ENCODE measurements at regions not wholly inside any gene's neighbourhood (a gene's known extent, or its start where the extent isn't known, plus 50 kb on each side); places are given as distances from the start of the nearest gene placed in this dataset.
"Not testable (repeated sequence)": the region's sequence is repeated elsewhere in the genome, so short reads cannot be mapped to it uniquely, and the experiment has no call there.

- no peak for DNase-seq
Observed at GRCh38 chr7:138328215-138328614, 131.8 kb upstream of the TRIM24 start.

- not testable (repeated sequence) for DNase-seq
Observed at GRCh38 chr7:138332850-138333249, 127.2 kb upstream of the TRIM24 start.

DNA sequence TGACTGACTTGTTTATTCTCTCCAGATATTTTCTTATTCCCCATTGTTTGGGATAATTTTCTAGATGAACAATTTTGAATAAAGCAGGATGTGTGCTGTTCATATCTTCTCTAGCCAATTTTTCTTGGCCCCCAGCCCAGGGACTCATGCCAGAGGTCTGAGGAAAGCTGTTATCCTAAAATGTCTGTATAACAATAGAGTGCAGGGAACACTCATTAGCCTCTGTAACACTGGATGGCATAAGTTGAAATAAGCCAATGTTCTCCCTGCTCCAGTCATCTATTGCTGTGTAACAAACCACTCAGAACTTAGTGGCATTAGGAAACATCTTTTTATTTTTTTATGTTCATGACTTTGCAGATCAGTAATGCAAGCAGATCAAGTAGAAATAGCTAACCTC is 121.7 kb upstream of the TRIM24 start:
- DNase-seq = peak; percentile 59

GRCh38 chr7:138339229-138339628 is 120.8 kb upstream of the TRIM24 start:
- not testable (repeated sequence) for DNase-seq

DNA sequence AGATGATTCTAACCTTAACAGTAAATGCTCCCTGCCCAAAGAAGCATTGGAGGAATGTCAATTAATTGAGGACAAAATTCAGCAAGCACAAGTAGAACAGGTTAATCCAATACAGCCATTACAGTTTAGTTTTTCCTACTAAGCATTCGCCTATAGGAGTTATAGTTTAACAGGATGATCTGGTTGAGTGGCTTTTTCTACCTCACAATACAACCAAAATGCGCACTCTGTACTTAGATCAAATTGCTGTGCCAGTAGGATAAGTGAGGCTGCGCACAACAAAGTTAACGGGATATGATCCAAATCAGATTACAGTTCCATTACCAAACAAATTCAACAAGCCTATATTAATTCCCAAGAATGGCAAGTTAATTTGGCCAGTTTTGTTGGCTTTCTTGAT is 117.1 kb upstream of the TRIM24 start:
- DNase-seq = no peak

DNA sequence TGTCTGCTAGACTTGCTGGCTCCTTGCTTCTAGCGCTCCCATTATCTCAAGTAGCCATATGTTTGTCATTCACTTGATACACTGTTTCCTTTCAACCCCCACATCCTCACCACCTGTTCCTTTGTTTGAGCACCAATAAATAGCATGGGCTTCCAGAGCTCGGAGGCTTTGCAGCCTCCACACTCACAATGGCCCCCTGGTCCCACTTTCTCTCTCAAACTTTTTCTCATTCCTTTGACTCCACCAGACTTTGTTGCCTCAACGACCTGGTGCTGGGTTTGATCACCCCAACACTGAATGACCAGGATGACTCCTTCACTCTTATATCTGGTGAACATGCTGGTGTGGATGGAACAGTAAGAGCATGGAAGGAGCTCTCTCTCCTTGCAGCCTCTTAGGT is 114.5 kb upstream of the TRIM24 start:
- DNase-seq = no peak

- no peak for DNase-seq
Observed at GRCh38 chr7:138346975-138347374, 113.1 kb upstream of the TRIM24 start.

DNA sequence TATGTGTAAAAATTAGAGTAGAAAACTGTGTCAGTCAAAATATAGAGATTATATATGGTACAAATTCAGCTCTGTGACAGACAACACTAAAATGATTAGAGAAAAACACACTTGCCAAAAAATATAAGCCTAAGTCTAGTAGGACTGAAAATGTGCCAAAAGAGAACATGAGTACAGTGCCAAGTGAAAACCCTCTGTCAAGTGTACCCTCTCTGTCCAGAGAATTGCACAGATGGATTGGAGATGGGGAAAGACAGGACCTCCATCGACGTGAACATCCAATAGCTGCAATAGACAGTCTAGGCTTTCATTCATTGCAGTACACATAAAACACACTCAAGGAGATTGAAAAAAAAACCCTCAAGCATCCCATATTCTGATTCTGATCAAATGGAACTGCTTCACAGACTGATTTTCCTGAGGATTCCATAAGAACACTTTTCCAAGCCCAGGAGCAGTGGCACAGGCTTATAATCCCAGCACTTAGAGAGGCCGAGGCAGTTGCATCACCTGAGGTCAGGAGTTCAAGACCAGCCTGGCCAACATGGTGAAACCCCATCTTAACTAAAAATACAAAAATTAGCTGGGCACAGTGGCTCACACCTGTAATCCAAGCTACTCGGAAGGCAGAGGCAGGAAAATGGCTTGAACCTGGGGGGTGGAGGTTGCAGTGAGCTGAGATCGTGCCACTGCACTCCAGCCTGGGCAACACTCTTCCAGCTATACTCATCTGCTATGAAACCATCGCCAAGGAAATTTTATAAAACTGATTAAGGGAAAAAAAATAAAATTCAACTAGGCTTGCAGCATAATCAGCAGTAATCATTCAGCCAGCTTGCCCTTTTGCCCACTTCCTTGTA is 110.0 kb upstream of the TRIM24 start:
- DNase-seq = no peak

DNA sequence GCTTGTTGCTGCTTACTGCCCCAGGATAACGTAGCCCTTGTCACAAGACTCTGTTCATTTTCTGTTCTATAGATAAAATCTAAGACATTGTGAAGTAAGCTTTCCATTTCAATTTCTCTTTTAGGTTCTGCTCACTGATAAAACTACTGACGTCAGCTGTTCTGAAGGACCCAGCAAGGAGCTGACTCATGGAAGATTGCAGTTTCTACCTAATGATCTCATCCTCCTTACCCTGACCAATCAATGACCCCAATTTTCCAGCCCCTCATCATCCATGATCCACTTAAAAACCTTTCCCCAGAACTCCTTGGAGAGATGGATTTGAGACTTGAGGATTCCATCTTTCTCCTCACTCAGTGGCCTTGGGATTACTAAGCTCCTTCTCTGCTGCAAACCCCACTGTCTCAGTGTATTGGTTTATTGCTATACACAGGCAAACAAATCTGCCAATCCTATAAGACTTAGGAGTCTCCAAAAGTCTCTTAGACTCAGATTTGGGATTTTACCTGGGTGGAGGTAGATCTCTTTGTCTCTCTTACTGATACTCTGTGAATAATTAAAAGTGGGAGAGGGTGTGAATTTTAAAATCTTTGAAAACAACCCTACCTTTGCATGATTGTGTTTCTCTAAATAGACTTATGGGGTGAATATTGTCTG is 109.2 kb upstream of the TRIM24 start:
- DNase-seq = no peak

DNA sequence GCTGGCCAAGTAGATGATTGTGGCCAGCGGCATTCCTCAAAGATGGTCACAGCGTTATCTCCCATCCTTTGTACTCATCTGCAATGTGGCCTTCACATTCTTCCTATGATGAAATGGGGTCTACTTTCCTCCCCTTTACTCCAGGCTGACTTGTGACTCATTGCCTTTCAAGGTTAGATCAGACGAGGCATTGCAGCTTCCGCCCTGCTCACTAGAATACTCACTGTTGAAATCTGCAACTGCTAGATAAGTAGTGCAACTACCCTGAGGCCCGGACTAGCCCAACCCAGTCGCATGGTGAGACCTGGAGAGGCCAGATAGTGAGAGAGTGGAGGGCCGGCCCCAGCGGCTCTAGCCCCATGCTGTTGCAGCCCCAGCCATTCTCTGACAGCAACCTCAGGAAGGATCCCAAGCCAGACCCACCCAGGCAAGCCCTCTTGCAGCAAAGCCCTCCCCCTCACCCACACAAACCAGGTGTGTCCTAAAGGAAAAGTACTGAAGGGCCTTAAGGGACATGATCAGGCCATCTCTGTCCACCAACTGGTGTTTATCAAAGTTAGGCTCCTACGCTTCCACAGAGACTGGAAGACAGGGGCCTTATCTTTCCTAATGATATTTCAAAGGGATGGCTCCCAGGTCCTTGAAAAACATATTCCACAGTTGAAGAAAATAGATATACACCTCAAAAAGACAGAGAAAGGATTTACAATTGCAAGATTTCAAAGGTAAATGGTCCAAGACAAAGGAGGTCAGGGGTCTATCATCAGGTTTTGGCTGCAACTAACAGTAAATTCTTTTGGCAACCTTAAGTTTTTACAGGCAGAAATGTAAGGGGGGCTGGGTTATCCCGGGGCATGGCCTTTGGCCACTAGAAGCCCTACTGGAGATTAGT is 107.2 kb upstream of the TRIM24 start:
- DNase-seq = no peak

GRCh38 chr7:138354066-138354465 is 106.0 kb upstream of the TRIM24 start:
- DNase-seq = no peak

DNA sequence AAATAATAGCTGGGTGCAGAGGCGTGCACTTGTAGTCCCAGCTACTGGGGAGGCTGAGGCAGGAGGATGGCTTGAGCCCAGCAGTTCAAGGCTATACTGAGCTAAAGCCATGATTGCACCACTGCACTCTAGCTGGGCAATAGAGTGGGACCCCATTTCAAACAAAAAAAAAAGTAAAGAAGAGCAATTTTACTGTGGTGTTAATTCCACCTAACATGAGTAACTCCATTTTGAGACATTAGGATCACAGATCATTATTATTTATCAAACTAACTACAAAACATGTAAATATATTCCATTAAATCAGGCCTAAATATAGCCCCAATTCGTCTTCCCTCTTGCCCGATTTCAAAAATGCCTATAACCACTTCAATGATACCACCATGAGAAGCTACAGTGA is 104.8 kb upstream of the TRIM24 start:
- no peak for DNase-seq

DNA sequence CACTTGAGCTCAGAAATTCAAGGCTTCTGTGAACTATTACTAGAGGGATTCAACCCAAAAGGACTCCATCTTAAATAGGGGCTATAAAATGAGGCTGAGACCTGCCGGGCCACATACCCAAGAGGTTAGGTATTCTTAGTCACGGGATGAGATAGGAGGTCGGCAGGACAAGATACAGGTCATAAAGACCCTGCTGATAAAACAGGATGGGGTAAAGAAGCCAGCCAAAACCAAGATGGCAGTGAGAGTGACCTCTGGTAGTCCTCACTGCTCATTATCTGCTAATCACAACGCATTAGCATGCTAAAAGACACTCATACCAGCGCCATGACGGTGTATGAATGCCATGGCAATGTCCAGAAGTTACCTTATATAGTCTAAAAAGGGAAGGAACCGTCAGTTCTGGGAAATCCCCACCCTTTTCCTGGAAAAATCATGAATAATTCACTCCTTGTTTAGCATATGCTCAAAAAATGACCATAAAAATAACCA is 101.2 kb upstream of the TRIM24 start:
- no peak for DNase-seq

GRCh38 chr7:138359870-138360559 is 100.0 kb upstream of the TRIM24 start:
- no peak for DNase-seq

DNA sequence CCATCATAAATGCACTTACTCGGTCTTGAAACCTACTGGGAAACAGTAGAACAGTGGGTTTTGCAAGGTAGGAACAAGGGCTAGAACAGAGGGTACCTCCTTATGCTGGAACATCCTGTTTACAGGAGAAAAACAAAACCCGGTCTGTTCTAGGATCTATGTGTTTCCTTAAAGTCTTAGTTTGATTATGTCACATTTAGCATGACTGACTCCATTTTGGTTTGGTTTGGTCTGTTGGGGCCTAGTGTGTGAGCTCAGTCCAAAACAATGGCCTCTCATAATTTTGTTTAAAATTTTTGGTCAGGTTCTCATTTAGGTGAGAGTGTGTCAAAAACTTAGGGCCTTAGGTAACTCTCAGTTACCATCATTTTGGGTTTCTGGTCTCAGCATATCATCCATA is 96.3 kb upstream of the TRIM24 start:
- no peak for DNase-seq

DNA sequence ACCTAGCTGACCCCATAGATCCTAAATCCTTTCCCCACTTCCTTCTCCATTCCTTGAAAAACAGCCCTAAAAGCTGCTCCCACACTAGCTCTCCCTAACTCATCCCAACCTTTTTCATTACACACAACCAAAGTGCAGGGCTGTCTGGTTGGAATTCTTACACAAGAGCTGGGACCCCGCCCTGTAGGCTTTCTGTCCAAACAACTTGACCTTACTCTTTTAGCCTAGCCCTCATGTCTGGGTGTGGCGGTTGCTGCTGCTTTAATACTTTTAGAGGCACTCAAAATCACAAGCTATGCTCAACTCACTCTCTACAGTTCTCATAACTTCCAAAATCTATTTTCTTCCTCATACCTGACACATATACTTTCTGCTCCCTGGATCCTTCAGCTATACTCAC is 93.9 kb upstream of the TRIM24 start:
- not testable (repeated sequence) for DNase-seq

DNA sequence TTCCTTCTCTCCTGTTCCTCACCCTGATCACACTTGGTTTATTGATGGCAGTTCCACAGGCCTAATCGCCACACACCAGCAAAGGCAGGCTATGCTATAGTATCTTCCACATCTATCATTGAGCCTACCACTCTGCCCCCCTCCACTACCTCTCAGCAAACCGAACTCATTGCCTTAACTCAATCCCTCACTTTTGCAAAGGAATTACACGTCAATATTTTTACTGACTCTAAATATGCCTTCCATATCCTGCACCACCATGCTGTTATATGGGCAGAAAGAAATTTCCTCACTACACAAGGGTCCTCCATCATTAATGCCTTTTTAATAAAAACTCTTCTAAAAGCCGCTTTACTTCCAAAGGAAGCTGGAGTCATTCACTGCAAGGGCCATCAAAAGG is 93.4 kb upstream of the TRIM24 start:
- not testable (repeated sequence) for DNase-seq

DNA sequence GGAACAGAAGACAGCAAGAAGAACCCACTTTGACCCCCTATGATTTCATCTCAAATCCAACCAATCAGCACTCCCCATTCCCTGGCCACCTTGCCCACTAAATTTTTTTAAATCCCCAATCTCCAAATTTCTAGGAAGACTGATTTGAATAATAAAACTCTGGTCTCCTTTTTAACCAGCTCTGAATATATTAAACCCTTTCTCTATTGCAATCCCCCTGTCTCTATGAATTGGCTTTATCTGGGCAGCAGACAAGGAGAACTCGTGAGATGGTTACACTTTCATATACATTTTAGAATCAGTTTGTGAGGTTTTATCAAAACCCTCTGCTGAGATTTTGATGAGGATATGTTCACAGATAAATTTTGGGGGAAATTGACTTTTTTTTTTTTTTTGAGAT is 90.3 kb upstream of the TRIM24 start:
- DNase-seq = no peak

DNA sequence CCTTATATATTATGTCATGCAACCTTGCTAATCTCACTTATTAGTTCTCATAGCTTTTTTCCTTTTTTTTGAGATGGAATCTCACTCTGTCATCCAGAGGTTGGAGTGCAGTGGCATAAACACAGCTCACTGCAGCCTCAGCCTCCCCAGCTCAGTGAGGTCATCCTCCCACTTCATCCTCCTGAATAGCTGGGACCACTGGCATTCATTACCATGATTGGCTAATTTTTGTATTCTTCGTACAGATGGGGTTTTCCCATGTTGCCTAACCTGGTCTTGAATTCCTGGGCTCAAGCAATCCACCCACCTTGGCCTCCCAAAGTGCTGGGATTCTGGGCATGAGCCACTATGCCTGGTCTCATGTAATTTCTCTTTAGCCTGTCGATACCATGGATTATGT is 89.1 kb upstream of the TRIM24 start:
- no peak for DNase-seq

DNA sequence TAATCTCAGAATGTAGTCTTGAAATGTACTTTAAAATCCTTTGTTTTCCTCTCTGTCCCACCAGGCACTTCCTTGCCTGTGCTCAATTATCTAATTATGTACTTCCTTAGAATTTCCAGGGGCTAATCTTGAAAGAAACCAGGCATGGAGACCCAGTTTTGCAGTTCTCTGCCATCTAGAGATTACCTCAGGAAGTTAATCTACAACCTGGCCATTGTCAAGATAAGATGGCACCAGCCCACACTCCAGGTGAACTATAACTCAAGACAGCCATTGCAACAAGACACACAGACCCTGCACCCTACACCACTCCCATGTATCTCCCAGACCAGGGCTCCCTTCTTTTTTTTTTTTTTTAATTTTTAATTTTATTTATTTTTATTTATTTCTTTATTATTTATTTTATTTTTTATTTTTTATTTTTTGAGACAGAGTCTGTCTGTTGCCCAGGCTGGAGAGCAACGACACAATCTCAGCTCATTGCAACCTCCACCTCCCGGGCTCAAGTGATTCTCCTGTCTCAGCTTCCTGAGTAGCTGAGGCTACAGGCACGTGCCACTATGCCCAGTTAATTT is 85.9 kb upstream of the TRIM24 start:
- DNase-seq = no peak

GRCh38 chr7:138377306-138377705 is 82.8 kb upstream of the TRIM24 start:
- no peak for DNase-seq
